Fibroblast of pulmonary artery (primary cell): ENCODE measurements at regions not wholly inside any gene's neighbourhood (a gene's known extent, or its start where the extent isn't known, plus 50 kb on each side); places are given as distances from the start of the nearest gene placed in this dataset.
"Not testable (repeated sequence)": the region's sequence is repeated elsewhere in the genome, so short reads cannot be mapped to it uniquely, and the experiment has no call there.

Source experiments
- DNase-seq: peaks from one replicate; pipeline ENCODE4 v3.0.0-alpha.2; 2010; ENCODE audit warnings: low read depth
- H3K4me3 ChIP-seq: replicated peaks from 2 replicates; pipeline ENCODE4 v1.5.1; 2011; ENCODE audit warnings: low read depth, mild to moderate bottlenecking, control low read depth, low read length, moderate library complexity
- CTCF ChIP-seq: IDR thresholded peaks from 2 replicates; pipeline ENCODE4 v1.5.1; 2011; ENCODE audit warnings: mild to moderate bottlenecking, control low read depth, low read length, inconsistent platforms; ENCODE audit errors: missing control alignments

DNA sequence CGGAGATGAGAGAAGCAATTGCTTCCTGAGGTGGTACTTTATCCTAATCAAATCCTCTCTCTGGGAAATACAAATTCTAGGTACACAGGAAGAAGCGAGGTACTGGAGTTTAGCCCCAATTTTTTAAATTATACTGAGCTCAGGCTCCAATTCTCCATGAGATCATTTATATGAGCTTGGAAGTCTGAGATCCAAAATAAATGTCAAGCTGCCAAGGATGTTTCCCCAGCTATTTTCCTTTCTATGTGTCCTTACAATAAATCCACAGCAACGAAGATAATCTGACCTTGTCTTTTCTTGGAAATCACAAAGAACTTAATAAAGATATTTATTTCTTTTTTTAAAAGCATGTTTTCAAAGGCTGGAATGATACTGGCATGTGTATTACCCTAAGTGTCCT, 597.3 kb downstream of the GABRG2 start:
- DNase-seq = no peak
- no peak overlapping the region for H3K4me3 ChIP-seq
- TF ChIP-seq CTCF = no peak

DNA sequence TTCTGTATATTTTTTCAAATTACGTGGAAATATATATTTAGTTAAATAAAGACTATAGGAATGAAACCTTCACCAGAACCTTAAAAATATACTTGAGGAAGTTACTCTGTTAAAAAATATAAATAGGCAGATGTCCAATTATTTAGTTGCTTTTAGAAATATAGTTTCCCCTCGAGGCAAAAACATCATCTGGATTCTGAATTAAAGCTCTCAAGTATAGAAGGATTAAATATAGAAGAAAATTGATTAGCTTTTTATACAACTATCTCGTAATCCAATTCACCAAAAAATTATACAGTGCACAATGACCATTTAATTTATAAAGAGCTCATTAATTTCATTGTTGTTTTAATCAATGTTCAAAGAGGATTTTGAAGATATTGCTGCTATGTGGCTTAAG, 601.4 kb downstream of the GABRG2 start:
- DNase-seq = no peak
- TF ChIP-seq CTCF = no peak
- H3K4me3 ChIP-seq = no peak overlapping the region

DNA sequence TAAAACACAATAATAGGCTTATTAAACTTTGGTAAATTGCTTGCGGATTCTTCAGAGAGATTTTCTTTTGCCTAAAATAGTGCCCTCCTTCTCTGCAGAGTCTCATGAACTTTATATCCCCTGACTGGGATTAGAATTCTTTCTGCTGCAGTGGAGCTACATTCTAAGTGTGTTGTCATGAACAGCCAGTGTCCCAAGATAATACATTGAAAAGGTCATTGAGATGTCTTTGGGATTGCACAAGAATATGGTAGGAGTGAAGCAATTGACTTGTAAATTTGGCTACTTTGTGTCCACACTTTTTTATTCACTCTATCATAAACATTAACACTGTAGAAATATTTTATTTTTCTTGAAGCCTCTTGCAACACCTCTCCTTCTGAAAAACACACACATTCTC, 604.5 kb downstream of the GABRG2 start:
- H3K4me3 ChIP-seq = no peak overlapping the region
- no peak for TF ChIP-seq CTCF
- no peak for DNase-seq

- no peak overlapping the region for H3K4me3 ChIP-seq
- TF ChIP-seq CTCF = no peak
- DNase-seq = no peak
These were observed 615.7 kb downstream of the GABRG2 start for GRCh38 chr5:162683284-162683683.

DNA sequence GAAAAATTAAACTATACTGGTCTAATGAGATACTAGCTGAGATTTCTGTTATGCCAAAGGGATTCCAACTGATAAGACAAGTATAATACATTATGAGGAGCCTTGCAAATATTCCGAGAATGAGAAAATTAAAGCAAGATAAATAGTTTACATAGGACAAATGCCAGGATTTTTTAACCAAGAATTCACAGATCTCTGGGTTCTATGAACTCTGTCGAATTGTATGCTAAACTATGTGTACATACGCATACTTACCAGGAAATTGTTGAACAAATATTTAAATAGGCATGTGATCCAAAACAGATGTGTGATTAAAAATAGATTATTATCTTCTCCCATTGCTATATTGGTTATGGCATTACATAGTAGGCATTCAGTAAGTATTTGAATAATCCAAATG, 616.6 kb downstream of the GABRG2 start:
- DNase-seq = no peak
- H3K4me3 ChIP-seq = no peak overlapping the region
- TF ChIP-seq CTCF = no peak

- TF ChIP-seq CTCF = no peak
- no peak overlapping the region for H3K4me3 ChIP-seq
- DNase-seq = no peak
These were observed 617.7 kb downstream of the GABRG2 start for GRCh38 chr5:162685302-162685701.

DNA sequence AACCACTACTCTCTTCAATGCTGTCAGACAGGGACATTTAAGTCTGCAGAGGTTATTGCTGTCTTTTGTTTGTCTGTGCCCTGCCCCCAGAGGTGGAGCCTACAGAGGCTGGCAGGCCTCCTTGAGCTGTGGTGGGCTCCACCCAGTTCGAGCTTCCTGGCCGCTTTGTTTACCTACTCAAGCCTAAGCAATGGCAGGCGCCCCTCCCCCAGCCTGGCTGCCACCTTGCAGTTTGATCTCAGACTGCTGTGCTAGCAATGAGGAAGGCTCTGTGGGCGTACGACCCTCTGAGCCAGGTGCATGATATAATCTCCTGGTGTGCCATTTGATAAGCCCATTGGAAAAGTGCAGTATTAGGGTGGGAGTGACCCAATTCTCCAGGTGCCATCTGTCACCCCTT, 628.7 kb downstream of the GABRG2 start:
- not testable (repeated sequence) for H3K4me3 ChIP-seq, DNase-seq

- no peak for DNase-seq
- TF ChIP-seq CTCF = no peak
- no peak overlapping the region for H3K4me3 ChIP-seq
These were observed 631.8 kb downstream of the GABRG2 start for GRCh38 chr5:162699361-162699760.
